ENCODE measurements at regions not wholly inside any gene's neighbourhood (a gene's known extent, or its start where the extent isn't known, plus 50 kb on each side); places are given as distances from the start of the nearest gene placed in this dataset.

GRCh38 chr16:63653044-63653839, 1468.6 kb downstream of the CDH11 start (continued):
- TF ChIP-seq KAT2A (conservative IDR thresholded peaks at IDR 0.05; ENCODE audit: control insufficient read depth, low read depth, low read length) (no peak), FOS (IDR thresholded peaks at IDR 0.05; ENCODE audit: borderline replicate concordance, extremely low read depth, insufficient read length) (no peak)

DNA sequence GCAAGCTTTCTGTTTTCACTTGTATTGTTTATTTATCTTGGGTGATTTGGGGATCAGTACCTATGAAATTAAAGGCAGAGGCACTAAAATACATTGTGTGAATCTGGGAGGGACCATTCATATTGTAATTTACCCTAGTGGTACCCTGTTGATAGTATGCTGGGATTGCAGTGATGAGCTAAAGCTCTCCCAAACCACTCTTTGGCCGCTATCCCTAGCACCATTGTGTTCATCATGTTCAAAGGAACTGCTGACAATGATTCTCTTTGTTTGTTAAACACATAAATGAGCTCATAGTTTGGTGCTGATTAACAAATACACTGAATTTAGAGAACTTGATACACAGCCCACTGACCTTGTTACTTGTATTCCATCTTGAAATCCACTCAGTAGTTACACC, 1469.8 kb downstream of the CDH11 start:
- no peak overlapping the region for H3K9ac ChIP-seq (ENCODE audit: control insufficient read depth, insufficient read depth, low read length)
- no peaks in the 10 kb centered on the region for H3K4me1 ChIP-seq (ENCODE audit: control insufficient read depth, insufficient read depth, low read length)
- H3K79me2 ChIP-seq (ENCODE audit: control insufficient read depth, insufficient read depth, low read length) = no peaks in the 10 kb centered on the region
- no peak overlapping the region for H3K4me2 ChIP-seq (ENCODE audit: control insufficient read depth, insufficient read depth)
- in situ Hi-C loops (cut with MboI) = no loop called here
- ChIA-PET CTCF (no interaction called here), RAD21 (ENCODE audit: unreplicated experiment) (no interaction called here), POLR2A (no interaction called here), SMC1A (ENCODE audit: uncharacterized antibody, unreplicated experiment) (no interaction called here)
- WGBS (ENCODE audit: insufficient coverage, insufficient replicate concordance, low lambda C conversion rate, missing lambda C conversion rate) = 0% methylated on average over 1 of the region's 1 CpG
- no peaks in the 10 kb centered on the region for H3K27me3 ChIP-seq (replicated peaks in 1 of 2; ENCODE audit: control insufficient read depth in 2 of 2, insufficient read depth in 2 of 2, low read length in 1 of 2)
- BruUV-seq (replicated peaks) = no TSS peak
- no peak overlapping the region for H2AFZ ChIP-seq (ENCODE audit: control insufficient read depth, low read depth, low read length)
- FAIRE-seq = no peak
- ATAC-seq = no peak
- H3K9me3 ChIP-seq (replicated peaks; ENCODE audit: control insufficient read depth, insufficient read depth, low read length) = no peaks in the 10 kb centered on the region
- H3K36me3 ChIP-seq (ENCODE audit: control insufficient read depth in 2 of 2, insufficient read depth in 2 of 2, low read length in 1 of 2) = no peaks in the 10 kb centered on the region
- TF ChIP-seq RELA (IDR thresholded peaks at IDR 0.05; ENCODE audit: borderline replicate concordance, partially characterized antibody) = no peak
- no peak for TF ChIP-seq EP300 (IDR thresholded peaks at IDR 0.05; ENCODE audit: borderline replicate concordance in 1 of 2, control insufficient read depth in 1 of 2, low read depth in 2 of 2, low read length in 2 of 2)
- TF ChIP-seq MYC (IDR thresholded peaks at IDR 0.05; ENCODE audit: insufficient read depth, insufficient read length, insufficient replicate concordance, low read length, severe bottlenecking) = no peak
- no peak for TF ChIP-seq CBX3 (IDR thresholded peaks at IDR 0.05; ENCODE audit: borderline replicate concordance, low read depth)
- no peak for TF ChIP-seq BHLHE40 (IDR thresholded peaks at IDR 0.05; ENCODE audit: borderline replicate concordance in 1 of 2, low read depth in 2 of 2, low read length in 1 of 2)
- no peak for TF ChIP-seq ASH2L (IDR thresholded peaks at IDR 0.05; ENCODE audit: borderline replicate concordance, low read depth)
- no peak for TF ChIP-seq BACH1 (IDR thresholded peaks at IDR 0.05; ENCODE audit: borderline replicate concordance)
- TF ChIP-seq CEBPZ (IDR thresholded peaks at IDR 0.05; ENCODE audit: low read depth, low read length) = no peak
- TF ChIP-seq, protein P1, sequence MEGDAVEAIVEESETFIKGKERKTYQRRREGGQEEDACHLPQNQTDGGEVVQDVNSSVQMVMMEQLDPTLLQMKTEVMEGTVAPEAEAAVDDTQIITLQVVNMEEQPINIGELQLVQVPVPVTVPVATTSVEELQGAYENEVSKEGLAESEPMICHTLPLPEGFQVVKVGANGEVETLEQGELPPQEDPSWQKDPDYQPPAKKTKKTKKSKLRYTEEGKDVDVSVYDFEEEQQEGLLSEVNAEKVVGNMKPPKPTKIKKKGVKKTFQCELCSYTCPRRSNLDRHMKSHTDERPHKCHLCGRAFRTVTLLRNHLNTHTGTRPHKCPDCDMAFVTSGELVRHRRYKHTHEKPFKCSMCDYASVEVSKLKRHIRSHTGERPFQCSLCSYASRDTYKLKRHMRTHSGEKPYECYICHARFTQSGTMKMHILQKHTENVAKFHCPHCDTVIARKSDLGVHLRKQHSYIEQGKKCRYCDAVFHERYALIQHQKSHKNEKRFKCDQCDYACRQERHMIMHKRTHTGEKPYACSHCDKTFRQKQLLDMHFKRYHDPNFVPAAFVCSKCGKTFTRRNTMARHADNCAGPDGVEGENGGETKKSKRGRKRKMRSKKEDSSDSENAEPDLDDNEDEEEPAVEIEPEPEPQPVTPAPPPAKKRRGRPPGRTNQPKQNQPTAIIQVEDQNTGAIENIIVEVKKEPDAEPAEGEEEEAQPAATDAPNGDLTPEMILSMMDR (IDR thresholded peaks at IDR 0.05 in 2 of 3, conservative IDR thresholded peaks at IDR 0.05 in 1 of 3; ENCODE audit: control insufficient read depth in 2 of 3, extremely low read depth in 1 of 3, insufficient read depth in 1 of 3, low read depth in 3 of 3, low read length in 3 of 3) = no peak
- TF ChIP-seq STAT1 (conservative IDR thresholded peaks at IDR 0.05) = no peak
- no peak for TF ChIP-seq ZZZ3 (IDR thresholded peaks at IDR 0.05; ENCODE audit: control insufficient read depth, insufficient read length, low read depth)
- H4K20me1 ChIP-seq (ENCODE audit: control insufficient read depth, insufficient read depth) = no peaks in the 10 kb centered on the region
- intact Hi-C loops (cut with micrococcal nuclease; ENCODE audit: unreplicated experiment) = no loop called here
- no peak overlapping the region for H3K4me3 ChIP-seq
- no peak overlapping the region for H3K27ac ChIP-seq (ENCODE audit: control insufficient read depth, insufficient read depth)
- DNase-seq (ENCODE audit: low read depth, low spot score) = no peak
